SW480 (cell line): ENCODE measurements at regions not wholly inside any gene's neighbourhood (a gene's known extent, or its start where the extent isn't known, plus 50 kb on each side); places are given as distances from the start of the nearest gene placed in this dataset.
A peak's percentile ranks its signal among the peaks of the same experiment; 100 is the strongest.
"Not testable (repeated sequence)": the region's sequence is repeated elsewhere in the genome, so short reads cannot be mapped to it uniquely, and the experiment has no call there.

Experiments
- DNase-seq: peaks from one replicate; pipeline ENCODE4 v3.0.0-alpha.2; 2016; ENCODE audit warnings: low spot score

GRCh38 chr16:88164196-88165039 is 213.2 kb downstream of the BANP start:
- DNase-seq, result not testable (repeated sequence)

- DNase-seq, result not testable (repeated sequence)
Measured at GRCh38 chr16:88165040-88165544, 213.9 kb downstream of the BANP start.

- not testable (repeated sequence) for DNase-seq
Measured at GRCh38 chr16:88165683-88166082, 214.4 kb downstream of the BANP start.

DNA sequence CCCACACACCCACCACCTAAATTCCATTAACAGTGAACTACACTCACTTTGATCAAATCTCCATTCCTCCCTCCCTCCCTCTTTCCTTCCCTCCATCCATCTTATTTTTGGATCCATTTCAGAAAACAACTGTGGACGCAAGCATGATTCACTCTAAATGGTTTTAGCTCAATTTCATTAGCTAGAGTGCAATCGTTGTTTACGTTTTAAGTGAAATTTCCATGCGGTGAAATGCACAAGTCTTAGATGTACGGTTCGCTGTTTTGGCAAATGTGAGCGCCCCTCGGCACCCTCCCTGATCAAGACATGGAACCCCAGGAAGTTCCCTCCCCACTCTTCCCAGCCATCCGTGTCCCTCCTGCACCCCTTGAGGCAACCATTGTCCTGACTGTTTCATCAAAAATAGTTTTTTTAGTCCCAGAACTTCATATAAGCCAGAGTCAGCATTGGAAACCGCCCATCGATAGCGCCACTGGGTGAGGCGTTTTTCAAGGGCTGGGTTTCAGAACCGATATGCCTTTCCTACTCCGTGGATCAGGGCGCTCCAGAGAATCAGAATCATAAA is 215.1 kb downstream of the BANP start:
- DNase-seq, result not testable (repeated sequence)

GRCh38 chr16:88167798-88168556 is 214.8 kb upstream of the ZNF469 start:
- not testable (repeated sequence) for DNase-seq

DNA sequence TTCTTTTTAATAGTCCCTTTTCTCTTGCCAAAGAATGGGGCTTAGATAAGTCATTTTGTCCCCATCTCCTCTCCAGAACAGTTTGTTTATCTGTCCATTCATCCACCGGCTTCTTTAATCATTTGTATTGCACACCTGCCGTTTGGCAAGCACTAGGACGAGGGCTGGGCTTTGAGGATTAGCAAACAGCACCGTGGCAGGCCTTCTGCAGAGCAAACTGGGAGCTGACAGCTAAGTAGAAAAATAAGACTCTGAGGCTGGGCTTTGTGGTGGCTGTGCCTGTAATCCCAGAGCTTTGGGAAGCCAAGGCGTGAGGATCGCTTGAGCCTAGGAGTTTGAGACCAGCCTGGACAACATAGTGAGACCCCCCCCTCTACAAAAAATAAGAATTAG is 214.2 kb upstream of the ZNF469 start:
- peak; percentile 10 for DNase-seq

GRCh38 chr16:88169136-88169830 is 213.5 kb upstream of the ZNF469 start:
- not testable (repeated sequence) for DNase-seq

GRCh38 chr16:88169831-88170165 is 213.0 kb upstream of the ZNF469 start:
- not testable (repeated sequence) for DNase-seq

- no peak for DNase-seq
Measured at GRCh38 chr16:88170528-88170991, 212.2 kb upstream of the ZNF469 start.

GRCh38 chr16:88171126-88171525 is 211.6 kb upstream of the ZNF469 start:
- DNase-seq, result not testable (repeated sequence)

- DNase-seq, result not testable (repeated sequence)
Measured at GRCh38 chr16:88176184-88176583, 206.6 kb upstream of the ZNF469 start.

GRCh38 chr16:88176591-88177180 is 206.1 kb upstream of the ZNF469 start:
- DNase-seq, result not testable (repeated sequence)

DNA sequence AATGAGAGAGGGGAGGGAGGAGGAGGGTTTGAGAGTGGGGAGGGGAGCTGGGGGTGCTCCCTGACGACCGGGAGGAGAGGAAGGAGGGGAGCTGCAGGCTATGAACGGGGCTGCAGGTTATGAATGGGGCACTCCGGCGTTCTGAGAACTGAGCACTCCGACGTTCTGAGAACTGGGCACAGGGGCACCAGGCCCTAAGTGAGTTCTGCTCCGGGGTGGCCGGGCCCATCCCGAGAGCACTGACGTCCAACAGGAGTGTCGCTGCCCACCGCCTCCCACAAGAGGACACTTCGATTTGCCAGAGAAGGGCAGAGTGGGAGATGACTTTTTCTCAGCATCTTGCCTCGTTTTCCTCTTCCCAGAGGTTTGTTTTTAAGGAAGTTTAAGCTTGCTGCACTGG is 204.5 kb upstream of the ZNF469 start:
- DNase-seq, result not testable (repeated sequence)

DNA sequence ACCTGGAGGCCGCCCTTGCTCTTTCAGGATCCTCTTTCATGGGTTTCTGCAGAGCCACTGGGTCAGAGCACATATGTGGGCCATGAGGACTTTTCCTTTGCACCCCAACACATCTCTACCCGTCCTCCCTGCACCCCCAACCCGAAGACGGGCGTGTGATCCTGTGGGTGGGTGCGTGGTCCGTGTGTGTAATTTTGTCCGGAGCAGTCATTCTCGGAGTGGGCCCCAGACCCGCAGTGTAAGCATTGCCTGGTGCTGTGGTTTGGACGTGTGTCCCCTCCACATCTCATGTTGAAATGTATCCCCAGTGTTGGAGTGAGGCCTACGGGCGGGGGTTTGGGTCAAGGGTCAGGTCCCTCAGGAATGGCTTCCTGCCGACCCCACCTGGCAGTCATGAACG is 203.9 kb upstream of the ZNF469 start:
- not testable (repeated sequence) for DNase-seq

DNA sequence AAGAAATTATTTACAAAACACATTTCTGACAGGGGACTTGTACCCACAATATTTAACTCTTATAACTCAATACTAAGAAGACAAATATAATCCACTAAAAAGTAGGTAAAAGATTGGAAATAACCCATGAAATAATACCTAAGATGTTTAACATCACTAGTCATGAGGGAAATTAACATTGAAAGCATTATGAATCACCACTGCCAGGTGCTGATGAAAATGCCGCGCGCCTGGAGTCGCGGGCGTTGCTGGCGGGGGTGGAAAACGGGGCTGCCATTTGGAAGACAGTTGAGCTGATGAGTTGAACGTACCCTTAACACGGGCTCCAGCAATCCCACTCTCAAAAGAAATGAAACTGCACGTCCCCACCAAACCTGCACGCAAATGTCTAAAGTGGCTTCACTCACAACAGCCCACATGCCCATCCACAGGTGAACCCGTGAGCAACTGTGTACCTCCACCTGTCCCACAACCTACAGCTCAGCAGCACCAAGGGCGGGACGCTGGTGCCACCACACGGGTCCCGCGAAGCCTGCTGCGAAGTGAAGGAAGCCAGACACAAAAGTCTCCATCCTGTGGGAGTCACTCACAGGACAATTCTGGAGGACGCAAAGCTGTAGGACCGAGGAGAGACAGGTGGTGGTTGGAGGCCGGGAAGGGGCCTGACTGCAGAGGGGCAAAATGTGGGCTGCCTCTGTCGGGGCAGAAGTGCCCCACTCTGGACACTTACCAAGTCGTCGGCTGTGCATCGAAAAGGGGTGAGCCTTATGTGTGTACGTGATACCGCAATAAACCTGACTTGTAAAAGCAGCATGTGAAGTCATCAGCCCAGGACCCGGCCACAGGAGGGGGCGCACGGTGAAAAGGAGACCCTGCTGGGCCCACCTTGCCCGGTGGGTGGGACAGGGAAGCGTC is 199.5 kb upstream of the ZNF469 start:
- not testable (repeated sequence) for DNase-seq

GRCh38 chr16:88184053-88184452 is 198.7 kb upstream of the ZNF469 start:
- DNase-seq, result not testable (repeated sequence)

DNA sequence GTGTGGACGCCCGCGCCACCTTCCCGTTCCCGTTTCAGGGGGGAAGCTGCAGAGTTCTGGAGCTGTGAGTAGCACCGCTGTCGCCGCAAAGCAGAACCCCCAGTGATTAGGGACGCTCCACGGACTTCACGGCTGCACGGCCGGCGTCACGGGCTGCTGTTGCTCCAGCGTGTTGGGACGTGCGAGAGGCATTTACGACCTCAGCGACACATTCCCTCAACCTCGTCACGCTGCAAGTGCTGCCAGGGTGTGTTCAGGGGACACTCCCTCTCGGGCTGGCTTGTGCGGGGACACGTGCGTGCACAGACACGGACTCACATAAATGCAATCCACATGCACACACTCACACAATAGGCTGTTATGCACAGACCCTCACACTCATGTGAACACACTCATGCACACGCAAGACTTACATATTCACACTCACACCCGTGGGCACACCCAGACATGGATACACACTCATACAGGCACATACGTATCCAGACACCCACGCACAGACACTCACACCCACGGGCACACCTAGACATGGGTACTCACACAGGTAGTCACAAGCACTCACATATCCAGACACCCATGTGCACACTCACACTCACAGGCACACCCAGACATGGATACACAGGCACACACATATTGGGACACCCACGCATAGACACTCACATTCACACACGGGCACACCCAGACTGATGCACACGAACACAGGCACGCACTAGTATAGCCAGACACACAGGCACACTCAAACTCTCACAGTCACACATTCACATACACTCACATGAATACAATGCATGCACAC is 198.0 kb upstream of the ZNF469 start:
- not testable (repeated sequence) for DNase-seq

GRCh38 chr16:88185406-88185805 is 197.4 kb upstream of the ZNF469 start:
- DNase-seq, result not testable (repeated sequence)
